C4-2B (cell line): ENCODE measurements at regions not wholly inside any gene's neighbourhood (a gene's known extent, or its start where the extent isn't known, plus 50 kb on each side); places are given as distances from the start of the nearest gene placed in this dataset.

Source experiments
- ZFX ChIP-seq: fragments of 450-650 bp; IDR thresholded peaks from 2 replicates; pipeline ENCODE4 v1.6.1; 2017
- TF ChIP-seq, protein P1 (sequence below): fragments of 450-650 bp; conservative IDR thresholded peaks from 2 replicates; pipeline ENCODE4 v1.5.1; 2017; ENCODE audit warnings: mild to moderate bottlenecking

DNA sequence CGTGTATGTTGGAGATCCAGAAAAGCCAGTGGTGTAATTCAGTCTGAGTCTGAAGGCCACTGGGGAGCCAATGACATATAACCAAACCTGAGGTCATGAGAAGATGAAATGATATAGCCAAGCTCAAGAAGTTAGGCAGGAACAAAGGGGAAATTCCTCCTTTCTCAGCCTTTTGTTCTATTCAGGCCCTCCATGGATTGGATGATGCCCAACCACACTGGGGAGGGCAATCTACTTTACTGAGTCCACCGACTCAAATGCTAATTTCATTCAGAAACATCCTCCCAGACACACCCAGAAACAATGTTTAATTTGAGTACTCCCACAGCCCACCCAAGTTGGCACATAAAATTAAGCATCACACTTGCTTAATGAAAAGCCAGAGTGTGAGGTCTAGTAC lies 183.6 kb downstream of the GJA1 start:
- TF ChIP-seq, protein P1, sequence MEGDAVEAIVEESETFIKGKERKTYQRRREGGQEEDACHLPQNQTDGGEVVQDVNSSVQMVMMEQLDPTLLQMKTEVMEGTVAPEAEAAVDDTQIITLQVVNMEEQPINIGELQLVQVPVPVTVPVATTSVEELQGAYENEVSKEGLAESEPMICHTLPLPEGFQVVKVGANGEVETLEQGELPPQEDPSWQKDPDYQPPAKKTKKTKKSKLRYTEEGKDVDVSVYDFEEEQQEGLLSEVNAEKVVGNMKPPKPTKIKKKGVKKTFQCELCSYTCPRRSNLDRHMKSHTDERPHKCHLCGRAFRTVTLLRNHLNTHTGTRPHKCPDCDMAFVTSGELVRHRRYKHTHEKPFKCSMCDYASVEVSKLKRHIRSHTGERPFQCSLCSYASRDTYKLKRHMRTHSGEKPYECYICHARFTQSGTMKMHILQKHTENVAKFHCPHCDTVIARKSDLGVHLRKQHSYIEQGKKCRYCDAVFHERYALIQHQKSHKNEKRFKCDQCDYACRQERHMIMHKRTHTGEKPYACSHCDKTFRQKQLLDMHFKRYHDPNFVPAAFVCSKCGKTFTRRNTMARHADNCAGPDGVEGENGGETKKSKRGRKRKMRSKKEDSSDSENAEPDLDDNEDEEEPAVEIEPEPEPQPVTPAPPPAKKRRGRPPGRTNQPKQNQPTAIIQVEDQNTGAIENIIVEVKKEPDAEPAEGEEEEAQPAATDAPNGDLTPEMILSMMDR, result no peak
- TF ChIP-seq ZFX, result no peak
